Stomach (tissue), 4 donors: ENCODE measurements at regions not wholly inside any gene's neighbourhood (a gene's known extent, or its start where the extent isn't known, plus 50 kb on each side); places are given as distances from the start of the nearest gene placed in this dataset.

Experiments
- POLR2A ChIP-seq, 4 donors: fragments of 450-650 bp; IDR thresholded peaks; one replicate each; pipeline ENCODE4 v1.6.1; 2016; ENCODE audit warnings: antibody characterized with exemption in 4 of 4, control low read depth in 2 of 4, mild to moderate bottlenecking in 1 of 4, moderate library complexity in 1 of 4
- TF ChIP-seq, protein P1 (sequence below), 7 experiments: fragments of 450-650 bp in 4 of 7; fragments of 200-600 bp in 3 of 7; sonication (generic) in 3 of 7; IDR thresholded peaks; one replicate each; pipeline ENCODE4 v1.5.1; 2016 to 2019; ENCODE audit warnings: antibody characterized with exemption in 7 of 7, control low read depth in 2 of 7, mild to moderate bottlenecking in 1 of 7

DNA sequence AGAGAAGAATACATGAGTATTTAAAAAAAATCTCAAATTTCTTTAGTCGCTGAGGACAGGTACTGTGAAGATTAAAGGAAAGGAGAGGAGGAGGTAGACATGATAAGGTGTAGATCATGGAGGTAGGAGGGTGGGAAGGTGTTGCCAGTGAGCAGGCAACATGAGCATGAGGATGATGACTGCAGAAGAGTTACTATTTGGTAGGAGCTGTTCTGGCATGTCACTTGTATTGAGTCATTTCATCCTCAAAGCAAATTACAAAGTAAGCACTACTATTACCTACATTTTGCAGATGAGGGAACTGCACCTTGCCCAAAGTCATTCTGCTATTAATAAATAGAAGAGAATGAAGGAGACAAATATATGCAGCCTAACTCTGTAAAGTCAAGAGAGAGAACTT lies 435.8 kb upstream of the KLF12 start:
- TF ChIP-seq, protein P1, sequence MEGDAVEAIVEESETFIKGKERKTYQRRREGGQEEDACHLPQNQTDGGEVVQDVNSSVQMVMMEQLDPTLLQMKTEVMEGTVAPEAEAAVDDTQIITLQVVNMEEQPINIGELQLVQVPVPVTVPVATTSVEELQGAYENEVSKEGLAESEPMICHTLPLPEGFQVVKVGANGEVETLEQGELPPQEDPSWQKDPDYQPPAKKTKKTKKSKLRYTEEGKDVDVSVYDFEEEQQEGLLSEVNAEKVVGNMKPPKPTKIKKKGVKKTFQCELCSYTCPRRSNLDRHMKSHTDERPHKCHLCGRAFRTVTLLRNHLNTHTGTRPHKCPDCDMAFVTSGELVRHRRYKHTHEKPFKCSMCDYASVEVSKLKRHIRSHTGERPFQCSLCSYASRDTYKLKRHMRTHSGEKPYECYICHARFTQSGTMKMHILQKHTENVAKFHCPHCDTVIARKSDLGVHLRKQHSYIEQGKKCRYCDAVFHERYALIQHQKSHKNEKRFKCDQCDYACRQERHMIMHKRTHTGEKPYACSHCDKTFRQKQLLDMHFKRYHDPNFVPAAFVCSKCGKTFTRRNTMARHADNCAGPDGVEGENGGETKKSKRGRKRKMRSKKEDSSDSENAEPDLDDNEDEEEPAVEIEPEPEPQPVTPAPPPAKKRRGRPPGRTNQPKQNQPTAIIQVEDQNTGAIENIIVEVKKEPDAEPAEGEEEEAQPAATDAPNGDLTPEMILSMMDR (IDR thresholded peaks at IDR 0.05), result no peak
- TF ChIP-seq POLR2A (IDR thresholded peaks at IDR 0.05), result no peak
